ENCODE measurements at regions not wholly inside any gene's neighbourhood (a gene's known extent, or its start where the extent isn't known, plus 50 kb on each side); places are given as distances from the start of the nearest gene placed in this dataset.

GRCh38 chr6:122347751-122348150 lies 51.7 kb upstream of the HSF2 start:
- TF ChIP-seq, protein P1, sequence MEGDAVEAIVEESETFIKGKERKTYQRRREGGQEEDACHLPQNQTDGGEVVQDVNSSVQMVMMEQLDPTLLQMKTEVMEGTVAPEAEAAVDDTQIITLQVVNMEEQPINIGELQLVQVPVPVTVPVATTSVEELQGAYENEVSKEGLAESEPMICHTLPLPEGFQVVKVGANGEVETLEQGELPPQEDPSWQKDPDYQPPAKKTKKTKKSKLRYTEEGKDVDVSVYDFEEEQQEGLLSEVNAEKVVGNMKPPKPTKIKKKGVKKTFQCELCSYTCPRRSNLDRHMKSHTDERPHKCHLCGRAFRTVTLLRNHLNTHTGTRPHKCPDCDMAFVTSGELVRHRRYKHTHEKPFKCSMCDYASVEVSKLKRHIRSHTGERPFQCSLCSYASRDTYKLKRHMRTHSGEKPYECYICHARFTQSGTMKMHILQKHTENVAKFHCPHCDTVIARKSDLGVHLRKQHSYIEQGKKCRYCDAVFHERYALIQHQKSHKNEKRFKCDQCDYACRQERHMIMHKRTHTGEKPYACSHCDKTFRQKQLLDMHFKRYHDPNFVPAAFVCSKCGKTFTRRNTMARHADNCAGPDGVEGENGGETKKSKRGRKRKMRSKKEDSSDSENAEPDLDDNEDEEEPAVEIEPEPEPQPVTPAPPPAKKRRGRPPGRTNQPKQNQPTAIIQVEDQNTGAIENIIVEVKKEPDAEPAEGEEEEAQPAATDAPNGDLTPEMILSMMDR (IDR thresholded peaks at IDR 0.05), result no peak
- TF ChIP-seq POLR2A (IDR thresholded peaks at IDR 0.05), result no peak

All from thyroid gland (tissue), 4 donors.